ENCODE measurements at regions not wholly inside any gene's neighbourhood (a gene's known extent, or its start where the extent isn't known, plus 50 kb on each side); places are given as distances from the start of the nearest gene placed in this dataset.

DNA sequence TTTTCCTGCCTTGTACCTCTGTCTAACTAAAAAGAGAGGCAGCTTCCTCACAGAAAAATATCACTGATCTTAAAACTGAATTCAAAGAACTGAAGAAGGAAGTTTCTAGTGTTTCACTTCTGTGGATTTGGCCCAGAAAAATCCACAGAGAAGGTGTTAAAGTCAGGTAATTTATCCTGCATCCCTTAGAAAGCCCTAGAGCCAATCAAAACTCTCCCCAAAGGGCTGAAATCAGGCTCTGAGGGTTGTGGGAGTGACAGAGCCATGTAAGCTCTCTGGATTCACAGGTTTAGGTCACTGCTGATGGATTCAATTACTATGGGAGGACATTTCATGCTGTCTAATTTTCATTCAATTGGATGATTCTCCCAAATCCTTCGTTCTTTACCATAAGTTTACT lies 152.3 kb downstream of the OR2B2 start:
- Histone ChIP-seq H3K9ac (ENCODE audit: low read length in 5 of 5) (no peak overlapping the region), H3K4me1 (ENCODE audit: control insufficient read depth in 5 of 5, insufficient read depth in 5 of 5, low read length in 5 of 5) (peaks cover 0 to 10% (median 4%) of the 10 kb centered on the region in 5 donors), H3K9me3 (ENCODE audit: control insufficient read depth in 5 of 5, low read length in 5 of 5) (no peaks in the 10 kb centered on the region), H3K27me3 (ENCODE audit: control insufficient read depth in 5 of 5, insufficient read depth in 4 of 5, low read length in 5 of 5) (peaks cover 0 to 20% (median 16%) of the 10 kb centered on the region in 5 donors), H3K27ac (ENCODE audit: low read depth, low read length) (no peak overlapping the region), H3K4me3 (ENCODE audit: low read depth in 1 of 5, low read length in 5 of 5) (no peak overlapping the region), H3K36me3 (ENCODE audit: control insufficient read depth in 5 of 5, insufficient read depth in 5 of 5, low read length in 5 of 5) (no peaks in the 10 kb centered on the region)

GRCh38 chr6:27758491-27758890 lies 153.7 kb downstream of the OR2B2 start:
- H3K27me3 ChIP-seq (ENCODE audit: control insufficient read depth in 5 of 5, insufficient read depth in 4 of 5, low read length in 5 of 5): peaks cover 0 to 18% (median 16%) of the 10 kb centered on the region in 5 donors
- no peak overlapping the region for H3K9ac ChIP-seq (ENCODE audit: low read length in 5 of 5)
- peaks cover 0 to 17% (median 12%) of the 10 kb centered on the region in 5 donors for H3K4me1 ChIP-seq (ENCODE audit: control insufficient read depth in 5 of 5, insufficient read depth in 5 of 5, low read length in 5 of 5)
- H3K4me3 ChIP-seq (ENCODE audit: low read depth in 1 of 5, low read length in 5 of 5): no peak overlapping the region
- no peaks in the 10 kb centered on the region for H3K36me3 ChIP-seq (ENCODE audit: control insufficient read depth in 5 of 5, insufficient read depth in 5 of 5, low read length in 5 of 5)
- H3K9me3 ChIP-seq (ENCODE audit: control insufficient read depth in 5 of 5, low read length in 5 of 5): no peaks in the 10 kb centered on the region
- no peak overlapping the region for H3K27ac ChIP-seq (ENCODE audit: low read depth, low read length)

- H3K27me3 ChIP-seq (ENCODE audit: control insufficient read depth in 5 of 5, insufficient read depth in 4 of 5, low read length in 5 of 5): peaks cover 0 to 17% (median 13%) of the 10 kb centered on the region in 5 donors
- no peaks in the 10 kb centered on the region for H3K9me3 ChIP-seq (ENCODE audit: control insufficient read depth in 5 of 5, low read length in 5 of 5)
- no peak overlapping the region for H3K27ac ChIP-seq (ENCODE audit: low read depth, low read length)
- H3K4me1 ChIP-seq (ENCODE audit: control insufficient read depth in 5 of 5, insufficient read depth in 5 of 5, low read length in 5 of 5): peaks cover 0 to 17% (median 12%) of the 10 kb centered on the region in 5 donors
- peak overlapping the region in 4 of 5 donors; percentile 5 to 49 (median 41) for H3K4me3 ChIP-seq (ENCODE audit: low read depth in 1 of 5, low read length in 5 of 5)
- no peaks in the 10 kb centered on the region for H3K36me3 ChIP-seq (ENCODE audit: control insufficient read depth in 5 of 5, insufficient read depth in 5 of 5, low read length in 5 of 5)
- H3K9ac ChIP-seq (ENCODE audit: low read length in 5 of 5): peak overlapping the region in 3 of 5 donors; percentile 45 to 72 (median 47)
Observed at GRCh38 chr6:27757307-27757706, 154.9 kb downstream of the OR2B2 start.

- Histone ChIP-seq H3K4me1 (ENCODE audit: control insufficient read depth in 5 of 5, insufficient read depth in 5 of 5, low read length in 5 of 5) (peaks cover 0 to 17% (median 12%) of the 10 kb centered on the region in 5 donors), H3K27me3 (ENCODE audit: control insufficient read depth in 5 of 5, insufficient read depth in 4 of 5, low read length in 5 of 5) (peaks cover 0 to 17% (median 9%) of the 10 kb centered on the region in 5 donors), H3K4me3 (ENCODE audit: low read depth in 1 of 5, low read length in 5 of 5) (no peak overlapping the region), H3K9me3 (ENCODE audit: control insufficient read depth in 5 of 5, low read length in 5 of 5) (no peaks in the 10 kb centered on the region), H3K9ac (ENCODE audit: low read length in 5 of 5) (no peak overlapping the region), H3K27ac (ENCODE audit: low read depth, low read length) (no peak overlapping the region), H3K36me3 (ENCODE audit: control insufficient read depth in 5 of 5, insufficient read depth in 5 of 5, low read length in 5 of 5) (no peaks in the 10 kb centered on the region)
Observed at GRCh38 chr6:27755768-27756167, 156.4 kb downstream of the OR2B2 start.

GRCh38 chr6:27754408-27754782 lies 157.8 kb downstream of the OR2B2 start:
- H3K27ac ChIP-seq (ENCODE audit: low read depth, low read length): no peak overlapping the region

GRCh38 chr6:27753668-27754407 lies 158.4 kb downstream of the OR2B2 start:
- peak overlapping the region; percentile 53 to 90 (median 73) for H3K4me3 ChIP-seq (ENCODE audit: low read depth in 1 of 5, low read length in 5 of 5)
- H3K27ac ChIP-seq (ENCODE audit: low read depth, low read length): no peak overlapping the region
- H3K9me3 ChIP-seq (ENCODE audit: control insufficient read depth in 5 of 5, low read length in 5 of 5): no peaks in the 10 kb centered on the region
- no peaks in the 10 kb centered on the region for H3K36me3 ChIP-seq (ENCODE audit: control insufficient read depth in 5 of 5, insufficient read depth in 5 of 5, low read length in 5 of 5)
- peak overlapping the region in 3 of 5 donors; percentile 54 to 60 (median 55) for H3K9ac ChIP-seq (ENCODE audit: low read length in 5 of 5)
- peaks cover 0 to 14% (median 9%) of the 10 kb centered on the region in 5 donors for H3K27me3 ChIP-seq (ENCODE audit: control insufficient read depth in 5 of 5, insufficient read depth in 4 of 5, low read length in 5 of 5)
- peaks cover 0 to 17% (median 12%) of the 10 kb centered on the region in 5 donors for H3K4me1 ChIP-seq (ENCODE audit: control insufficient read depth in 5 of 5, insufficient read depth in 5 of 5, low read length in 5 of 5)

More at GRCh38 chr6:27754408-27754782, 157.8 kb downstream of the OR2B2 start:
- Histone ChIP-seq H3K27me3 (ENCODE audit: control insufficient read depth in 5 of 5, insufficient read depth in 4 of 5, low read length in 5 of 5) (peaks cover 0 to 17% (median 9%) of the 10 kb centered on the region in 5 donors), H3K9me3 (ENCODE audit: control insufficient read depth in 5 of 5, low read length in 5 of 5) (no peaks in the 10 kb centered on the region), H3K4me3 (ENCODE audit: low read depth in 1 of 5, low read length in 5 of 5) (peak overlapping the region in 4 of 5 donors; percentile 50 to 90 (median 65)), H3K36me3 (ENCODE audit: control insufficient read depth in 5 of 5, insufficient read depth in 5 of 5, low read length in 5 of 5) (no peaks in the 10 kb centered on the region), H3K4me1 (ENCODE audit: control insufficient read depth in 5 of 5, insufficient read depth in 5 of 5, low read length in 5 of 5) (peaks cover 0 to 17% (median 12%) of the 10 kb centered on the region in 5 donors), H3K9ac (ENCODE audit: low read length in 5 of 5) (peak overlapping the region in 1 of 5 donors; percentile 55)

DNA sequence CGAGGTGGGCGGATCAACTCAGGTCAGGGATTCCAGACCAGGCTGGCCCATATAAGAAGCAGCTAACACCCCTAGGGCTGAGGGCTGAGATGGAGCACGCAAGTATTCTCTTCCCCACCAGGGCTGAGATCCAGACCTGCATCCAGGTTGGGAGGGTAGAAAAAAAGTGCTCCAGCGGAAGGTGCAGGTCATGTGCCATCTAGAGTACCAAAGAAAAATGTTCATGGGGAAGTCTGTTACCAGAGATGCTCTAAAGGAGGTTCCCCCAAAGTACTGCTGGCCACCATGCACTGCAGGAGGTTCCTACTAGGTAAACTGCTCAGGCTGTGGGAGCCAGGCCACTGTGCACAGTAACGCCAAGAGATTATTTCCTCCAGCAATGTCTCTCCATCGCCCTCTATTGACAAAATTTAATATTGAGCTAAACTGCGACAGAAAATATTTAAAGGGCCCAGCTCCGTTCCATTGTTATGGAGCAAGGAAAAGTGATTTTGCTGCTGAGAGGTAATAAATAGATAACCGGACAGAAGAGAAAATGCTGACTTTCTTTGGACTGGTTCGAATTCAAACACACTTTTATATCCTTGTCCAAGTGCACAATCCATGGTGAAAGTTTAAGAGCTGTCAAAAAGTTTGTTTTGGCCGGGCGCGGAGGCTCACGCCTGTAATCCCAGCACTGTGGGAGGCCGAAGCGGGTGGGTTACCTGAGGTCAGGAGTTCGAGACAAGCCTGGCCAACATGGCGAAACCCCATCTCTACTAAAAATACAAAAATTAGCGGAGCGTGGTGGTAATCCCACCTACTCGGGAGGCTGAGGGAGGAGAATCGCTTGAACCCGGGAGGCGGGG lies 159.9 kb downstream of the OR2B2 start:
- Histone ChIP-seq H3K4me3 (ENCODE audit: low read depth in 1 of 5, low read length in 5 of 5) (peak overlapping the region; percentile 66 to 97 (median 87)), H3K27ac (ENCODE audit: low read depth, low read length) (peak overlapping the region; percentile 93), H3K9me3 (ENCODE audit: control insufficient read depth in 5 of 5, low read length in 5 of 5) (no peaks in the 10 kb centered on the region), H3K36me3 (ENCODE audit: control insufficient read depth in 5 of 5, insufficient read depth in 5 of 5, low read length in 5 of 5) (no peaks in the 10 kb centered on the region), H3K27me3 (ENCODE audit: control insufficient read depth in 5 of 5, insufficient read depth in 4 of 5, low read length in 5 of 5) (peaks cover 0 to 10% (median under 1%) of the 10 kb centered on the region in 5 donors), H3K9ac (ENCODE audit: low read length in 5 of 5) (peak overlapping the region; percentile 48 to 94 (median 62)), H3K4me1 (ENCODE audit: control insufficient read depth in 5 of 5, insufficient read depth in 5 of 5, low read length in 5 of 5) (peaks cover 0 to 14% (median 8%) of the 10 kb centered on the region in 5 donors)

DNA sequence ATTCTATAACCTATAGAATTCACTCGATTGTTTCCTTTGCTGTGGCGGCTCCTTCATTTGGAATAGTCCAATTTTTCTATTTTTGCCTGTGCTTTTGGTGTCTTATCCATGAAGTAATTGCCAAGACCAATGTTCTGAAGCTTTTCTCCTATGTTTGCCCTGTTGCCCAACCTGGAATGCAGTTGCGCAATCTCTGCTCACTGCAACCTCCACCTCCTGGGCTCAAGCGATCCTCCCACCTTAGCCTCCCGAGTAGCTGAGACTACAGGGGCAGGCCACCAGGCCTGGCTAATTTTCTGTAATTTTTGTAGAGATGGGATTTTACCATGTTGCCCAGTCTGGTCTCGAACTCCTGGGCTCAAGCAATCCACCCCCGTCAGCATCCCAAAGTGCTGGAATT lies 163.5 kb downstream of the OR2B2 start:
- H3K4me3 ChIP-seq (ENCODE audit: low read depth in 1 of 5, low read length in 5 of 5): no peak overlapping the region

GRCh38 chr6:27747637-27748036 lies 164.6 kb downstream of the OR2B2 start:
- Histone ChIP-seq H3K27ac (ENCODE audit: low read depth, low read length) (no peak overlapping the region), H3K27me3 (ENCODE audit: control insufficient read depth in 5 of 5, insufficient read depth in 4 of 5, low read length in 5 of 5) (peaks cover 8 to 19% (median 12%) of the 10 kb centered on the region in 5 donors), H3K36me3 (ENCODE audit: control insufficient read depth in 5 of 5, insufficient read depth in 5 of 5, low read length in 5 of 5) (no peaks in the 10 kb centered on the region), H3K9me3 (ENCODE audit: control insufficient read depth in 5 of 5, low read length in 5 of 5) (no peaks in the 10 kb centered on the region), H3K9ac (ENCODE audit: low read length in 5 of 5) (no peak overlapping the region), H3K4me3 (ENCODE audit: low read depth in 1 of 5, low read length in 5 of 5) (no peak overlapping the region), H3K4me1 (ENCODE audit: control insufficient read depth in 5 of 5, insufficient read depth in 5 of 5, low read length in 5 of 5) (peaks cover 0 to 4% (median 0%) of the 10 kb centered on the region in 5 donors)

More for the DNA sequence above, 163.5 kb downstream of the OR2B2 start:
- Histone ChIP-seq H3K9ac (ENCODE audit: low read length in 5 of 5) (no peak overlapping the region), H3K27ac (ENCODE audit: low read depth, low read length) (no peak overlapping the region), H3K36me3 (ENCODE audit: control insufficient read depth in 5 of 5, insufficient read depth in 5 of 5, low read length in 5 of 5) (no peaks in the 10 kb centered on the region), H3K27me3 (ENCODE audit: control insufficient read depth in 5 of 5, insufficient read depth in 4 of 5, low read length in 5 of 5) (peaks cover 3 to 12% (median 10%) of the 10 kb centered on the region in 5 donors), H3K9me3 (ENCODE audit: control insufficient read depth in 5 of 5, low read length in 5 of 5) (no peaks in the 10 kb centered on the region), H3K4me1 (ENCODE audit: control insufficient read depth in 5 of 5, insufficient read depth in 5 of 5, low read length in 5 of 5) (peaks cover 0 to 6% (median 0%) of the 10 kb centered on the region in 5 donors)

All from subcutaneous abdominal adipose tissue (tissue), 5 donors.